HUES6 (cell line): ENCODE measurements at regions not wholly inside any gene's neighbourhood (a gene's known extent, or its start where the extent isn't known, plus 50 kb on each side); places are given as distances from the start of the nearest gene placed in this dataset.
A peak's percentile ranks its signal among the peaks of the same experiment; 100 is the strongest.
"Not testable (repeated sequence)": the region's sequence is repeated elsewhere in the genome, so short reads cannot be mapped to it uniquely, and the experiment has no call there.

Experiments used
- H3K27ac ChIP-seq: 2 replicates; pipeline ENCODE4 v1.7.0; 2013; ENCODE audit warnings: low read depth, mild to moderate bottlenecking, low read length, inconsistent platforms
- H3K27me3 ChIP-seq: 2 replicates; pipeline ENCODE4 v1.6.1; 2013; ENCODE audit warnings: low read length; ENCODE audit not compliant: control insufficient read depth, insufficient read depth
- H3K36me3 ChIP-seq: 2 replicates; pipeline ENCODE4 v1.6.1; 2013; ENCODE audit warnings: low read length; ENCODE audit not compliant: control insufficient read depth, insufficient read depth
- H3K4me1 ChIP-seq: 2 replicates; pipeline ENCODE4 v1.6.1; 2013; ENCODE audit warnings: low read length; ENCODE audit not compliant: control insufficient read depth, insufficient read depth
- H3K4me3 ChIP-seq: 2 replicates; pipeline ENCODE4 v1.5.1; 2013; ENCODE audit warnings: low read depth, low read length
- H3K9ac ChIP-seq: one replicate; pipeline ENCODE4 v1.6.1; 2013; ENCODE audit warnings: mild to moderate bottlenecking, low read length
- H3K9me3 ChIP-seq: 2 replicates; pipeline ENCODE4 v1.6.1; 2013; ENCODE audit warnings: low read depth, low read length; ENCODE audit not compliant: control insufficient read depth, insufficient read depth

DNA sequence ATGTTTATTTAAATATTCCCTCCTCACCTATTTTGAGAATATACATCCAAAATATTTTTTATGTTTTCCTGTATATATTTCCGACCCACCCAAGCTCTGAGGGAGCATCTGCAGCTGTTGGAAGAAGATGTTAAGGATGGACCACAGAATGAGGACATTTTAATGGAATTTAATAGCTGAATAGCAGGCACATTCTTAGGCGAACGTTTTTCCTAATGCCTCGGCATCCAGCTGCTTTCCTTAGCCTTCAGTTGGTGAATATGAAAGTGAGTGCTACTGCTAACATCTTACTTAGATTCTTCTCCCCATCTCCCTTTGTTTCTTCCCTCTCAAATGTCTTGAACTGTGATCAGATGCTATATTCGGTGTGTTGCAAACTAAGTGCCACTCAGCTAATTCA is 158.0 kb upstream of the CTSO start:
- Histone ChIP-seq H3K27ac (no peak overlapping the region), H3K9me3 (0 out of 2 replicates have a peak, but pooled peaks cover 3% of the 10 kb centered on the region), H3K36me3 (no peaks in the 10 kb centered on the region), H3K4me1 (peaks cover 25% of the 10 kb centered on the region), H3K27me3 (no peaks in the 10 kb centered on the region), H3K4me3 (no peak overlapping the region; the same call in 1 of the 2 replicates), H3K9ac (no peak overlapping the region)

- Histone ChIP-seq H3K36me3 (peaks cover 3% of the 10 kb centered on the region; the same call in 1 of the 2 replicates), H3K4me1 (peaks cover 25% of the 10 kb centered on the region), H3K27me3 (no peaks in the 10 kb centered on the region), H3K9me3 (0 out of 2 replicates have a peak, but pooled peaks cover 3% of the 10 kb centered on the region), H3K4me3 (no peak overlapping the region), H3K27ac (peak overlapping the region; percentile 31; the same call in 1 of the 2 replicates), H3K9ac (peak overlapping the region; percentile 48)
Observed at GRCh38 chr4:156109943-156110900, 156.6 kb upstream of the CTSO start.

DNA sequence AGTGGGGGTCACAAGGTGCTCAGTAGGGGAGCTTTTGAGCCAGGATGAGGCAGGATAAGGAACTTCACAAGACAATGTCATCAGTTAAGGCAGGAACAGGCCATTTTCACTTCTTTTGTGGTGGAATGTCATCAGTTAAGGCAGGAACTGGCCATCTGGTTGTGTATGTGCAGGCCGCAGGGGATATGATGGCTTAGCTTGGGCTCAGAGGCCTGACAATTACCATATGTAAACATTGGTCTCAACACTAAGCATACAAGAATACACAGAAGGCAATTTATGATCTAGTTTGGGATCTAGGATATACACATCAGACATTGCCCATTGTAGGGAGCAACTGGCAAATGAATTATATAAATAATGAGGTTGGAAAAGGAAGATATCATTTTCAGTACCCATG is 155.4 kb upstream of the CTSO start:
- not testable (repeated sequence) for H3K9ac ChIP-seq, H3K36me3 ChIP-seq, H3K27me3 ChIP-seq, H3K9me3 ChIP-seq
- peaks cover 25% of the 10 kb centered on the region for H3K4me1 ChIP-seq
- H3K27ac ChIP-seq, result peak overlapping the region; percentile 7; the same call in 1 of the 2 replicates
- peak overlapping the region; percentile 6; the same call in 1 of the 2 replicates for H3K4me3 ChIP-seq

DNA sequence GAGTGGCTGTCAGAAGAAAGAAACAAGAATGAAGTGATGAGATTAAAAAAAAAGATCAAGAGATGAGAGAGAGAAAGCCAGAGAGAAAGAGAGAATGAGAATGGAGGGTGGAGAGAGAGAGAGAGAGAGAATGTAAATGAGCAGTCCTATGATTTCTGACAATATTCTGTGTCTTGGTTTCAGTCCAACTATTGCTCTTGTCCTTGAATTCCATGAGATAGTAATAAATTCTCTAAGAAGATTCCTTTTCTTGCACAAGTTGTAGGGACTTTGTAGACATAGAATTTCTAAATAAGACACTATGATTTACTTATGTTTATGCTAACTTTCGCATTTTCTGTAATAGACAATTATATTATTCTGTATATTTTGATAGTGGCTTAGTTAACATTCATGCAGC is 149.6 kb upstream of the CTSO start:
- H3K27me3 ChIP-seq, result no peaks in the 10 kb centered on the region
- peaks cover 16% of the 10 kb centered on the region; the same call in 1 of the 2 replicates for H3K36me3 ChIP-seq
- 0 out of 2 replicates have a peak, but pooled peaks cover 2% of the 10 kb centered on the region for H3K9me3 ChIP-seq
- H3K4me3 ChIP-seq, result no peak overlapping the region; the same call in 1 of the 2 replicates
- no peak overlapping the region for H3K9ac ChIP-seq
- no peaks in the 10 kb centered on the region for H3K4me1 ChIP-seq
- H3K27ac ChIP-seq, result no peak overlapping the region

GRCh38 chr4:156102411-156102810 is 148.7 kb upstream of the CTSO start:
- H3K4me3 ChIP-seq, result no peak overlapping the region
- H3K27me3 ChIP-seq, result no peaks in the 10 kb centered on the region
- H3K9ac ChIP-seq, result no peak overlapping the region
- H3K9me3 ChIP-seq, result no peaks in the 10 kb centered on the region
- H3K36me3 ChIP-seq, result peaks cover 16% of the 10 kb centered on the region; the same call in 1 of the 2 replicates
- H3K27ac ChIP-seq, result no peak overlapping the region
- no peaks in the 10 kb centered on the region for H3K4me1 ChIP-seq

DNA sequence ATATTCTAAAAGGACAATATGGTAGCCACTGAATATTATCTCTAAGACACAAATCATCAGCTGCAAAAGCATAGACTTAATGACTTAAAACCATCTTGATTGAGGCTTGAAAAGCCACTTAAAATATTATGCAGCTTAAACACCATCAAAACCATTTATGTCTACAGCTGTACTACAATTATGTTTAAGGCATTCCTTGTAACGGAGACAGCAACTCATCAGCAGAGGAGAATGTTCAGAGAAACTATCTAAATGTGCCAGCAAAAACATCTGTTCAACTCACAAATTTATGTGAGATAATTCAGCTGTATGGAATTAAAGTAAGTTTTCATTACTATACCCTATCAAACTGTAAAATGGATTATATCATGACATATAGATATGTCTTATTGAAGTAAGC is 147.9 kb upstream of the CTSO start:
- Histone ChIP-seq H3K27me3 (no peaks in the 10 kb centered on the region), H3K4me3 (no peak overlapping the region), H3K4me1 (no peaks in the 10 kb centered on the region), H3K27ac (no peak overlapping the region), H3K9ac (no peak overlapping the region), H3K36me3 (peaks cover 16% of the 10 kb centered on the region; the same call in 1 of the 2 replicates), H3K9me3 (no peaks in the 10 kb centered on the region)

DNA sequence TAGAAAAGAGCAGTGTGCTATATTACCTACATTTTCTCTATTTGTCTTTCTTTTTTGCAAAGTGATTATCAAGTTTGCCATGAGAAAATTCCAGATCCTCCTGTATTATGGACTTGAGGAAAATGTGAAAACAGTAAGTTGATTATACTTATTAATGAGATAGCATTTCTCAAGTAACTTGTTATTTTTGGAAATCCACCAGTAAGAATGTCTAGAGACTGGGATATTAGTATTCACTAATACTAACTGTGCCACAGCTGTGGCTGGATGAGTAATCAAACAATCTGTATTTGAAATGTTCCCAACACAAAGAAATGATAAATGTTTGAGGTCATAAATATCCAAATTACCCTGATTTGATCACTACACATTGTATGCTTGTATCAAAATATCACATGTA is 147.0 kb upstream of the CTSO start:
- no peaks in the 10 kb centered on the region for H3K4me1 ChIP-seq
- H3K27me3 ChIP-seq, result no peaks in the 10 kb centered on the region
- H3K9ac ChIP-seq, result no peak overlapping the region
- peaks cover 16% of the 10 kb centered on the region; the same call in 1 of the 2 replicates for H3K36me3 ChIP-seq
- H3K9me3 ChIP-seq, result no peaks in the 10 kb centered on the region
- H3K27ac ChIP-seq, result no peak overlapping the region
- no peak overlapping the region for H3K4me3 ChIP-seq

DNA sequence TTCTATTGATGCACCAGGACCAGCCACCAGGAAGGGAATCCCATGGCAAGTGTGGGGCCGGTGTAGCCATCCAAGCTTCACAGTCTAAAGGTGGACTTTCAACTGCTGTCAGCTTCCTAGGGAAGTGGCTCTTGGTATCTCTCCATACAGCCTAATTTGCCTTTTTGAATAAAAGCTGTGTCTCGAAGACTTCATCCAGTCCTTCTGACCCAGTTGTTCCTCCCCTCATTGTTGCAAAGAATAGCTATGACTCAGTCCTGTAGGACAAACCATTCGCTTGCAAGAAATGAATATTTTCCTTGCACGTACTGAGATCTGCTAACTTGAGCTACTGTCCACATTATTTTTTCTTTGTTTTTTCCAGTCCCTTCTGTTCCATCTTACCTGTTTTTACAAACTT is 145.1 kb upstream of the CTSO start:
- no peak overlapping the region for H3K9ac ChIP-seq

GRCh38 chr4:156085100-156085499 is 131.4 kb upstream of the CTSO start:
- Histone ChIP-seq H3K4me1 (no peaks in the 10 kb centered on the region), H3K9me3 (peaks cover 6% of the 10 kb centered on the region; the same call in 1 of the 2 replicates), H3K27ac (no peak overlapping the region)

More for the DNA sequence above, 145.1 kb upstream of the CTSO start:
- Histone ChIP-seq H3K4me3 (no peak overlapping the region), H3K9me3 (no peaks in the 10 kb centered on the region), H3K27me3 (no peaks in the 10 kb centered on the region), H3K36me3 (peaks cover 14% of the 10 kb centered on the region; the same call in 1 of the 2 replicates), H3K4me1 (no peaks in the 10 kb centered on the region), H3K27ac (no peak overlapping the region)

GRCh38 chr4:156084373-156084772 is 130.7 kb upstream of the CTSO start:
- peaks cover 7% of the 10 kb centered on the region; the same call in 1 of the 2 replicates for H3K36me3 ChIP-seq
- no peak overlapping the region for H3K4me3 ChIP-seq
- no peak overlapping the region for H3K9ac ChIP-seq
- peaks cover 6% of the 10 kb centered on the region; the same call in 1 of the 2 replicates for H3K9me3 ChIP-seq
- H3K27me3 ChIP-seq, result no peaks in the 10 kb centered on the region
- H3K4me1 ChIP-seq, result no peaks in the 10 kb centered on the region
- no peak overlapping the region for H3K27ac ChIP-seq

More at GRCh38 chr4:156085100-156085499, 131.4 kb upstream of the CTSO start:
- Histone ChIP-seq H3K4me3 (no peak overlapping the region), H3K9ac (no peak overlapping the region), H3K27me3 (no peaks in the 10 kb centered on the region), H3K36me3 (peaks cover 7% of the 10 kb centered on the region; the same call in 1 of the 2 replicates)

DNA sequence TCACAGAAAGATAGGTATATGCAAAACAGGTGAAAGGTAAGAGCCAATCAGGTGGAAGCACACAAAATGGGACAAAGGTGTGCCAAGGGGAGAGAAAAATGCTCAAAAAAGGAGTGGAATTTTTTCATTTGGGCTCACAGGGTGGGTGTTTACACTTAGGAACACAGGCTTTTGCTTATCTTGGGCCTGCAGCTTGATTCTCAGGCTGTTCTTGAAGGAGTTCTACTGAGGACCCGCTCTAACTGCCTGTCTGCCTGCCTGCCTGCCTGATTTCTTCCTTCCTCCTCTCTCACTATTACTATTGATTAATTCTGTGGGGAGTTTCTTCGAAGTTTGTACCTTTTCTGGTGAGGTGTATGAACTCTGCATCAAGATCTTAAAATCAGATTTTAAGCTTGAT is 120.3 kb upstream of the CTSO start:
- Histone ChIP-seq H3K9me3 (peaks cover 27% of the 10 kb centered on the region), H3K9ac (no peak overlapping the region), H3K27me3 (no peaks in the 10 kb centered on the region), H3K36me3 (no peaks in the 10 kb centered on the region), H3K27ac (no peak overlapping the region), H3K4me3 (no peak overlapping the region), H3K4me1 (no peaks in the 10 kb centered on the region)
